Liver (tissue), 3 donors: ENCODE measurements at regions not wholly inside any gene's neighbourhood (a gene's known extent, or its start where the extent isn't known, plus 50 kb on each side); places are given as distances from the start of the nearest gene placed in this dataset.

ENCODE experiments used
- CTCF ChIP-seq: fragments of 150-350 bp; IDR thresholded peaks from 2 replicates; pipeline ENCODE4 v1.5.1; 2017; ENCODE audit warnings: improper control_type of control experiment, low read depth, low read length; ENCODE audit not compliant: missing input control
- GABPA ChIP-seq, 2 donors: IDR thresholded peaks in 1 of 2; conservative IDR thresholded peaks in 1 of 2; 2 replicates each; pipeline ENCODE4 v1.6.1; 2016; ENCODE audit warnings: antibody characterized with exemption in 2 of 2, mild to moderate bottlenecking in 1 of 2, moderate library complexity in 1 of 2
- RAD21 ChIP-seq, 2 donors: IDR thresholded peaks; 2 replicates each; pipeline ENCODE4 v1.6.1; 2016; ENCODE audit warnings: antibody characterized with exemption in 2 of 2, mild to moderate bottlenecking in 2 of 2
- RXRA ChIP-seq, 2 donors: IDR thresholded peaks; 2 replicates each; pipeline ENCODE4 v1.6.1; 2017 to 2018; ENCODE audit warnings: antibody characterized with exemption in 2 of 2, mild to moderate bottlenecking in 1 of 2
- SP1 ChIP-seq: IDR thresholded peaks from 2 replicates; pipeline ENCODE4 v1.6.1; 2018; ENCODE audit warnings: antibody characterized with exemption, mild to moderate bottlenecking
- ZBTB33 ChIP-seq: IDR thresholded peaks from 2 replicates; pipeline ENCODE4 v1.6.1; 2016; ENCODE audit warnings: antibody characterized with exemption
- donor health status: healthy.
- donor health status: healthy.

- no peak for TF ChIP-seq ZBTB33
- no peak for TF ChIP-seq CTCF
- TF ChIP-seq SP1 = no peak
- TF ChIP-seq GABPA (IDR thresholded peaks at IDR 0.05 in 1 of 2, conservative IDR thresholded peaks at IDR 0.05 in 1 of 2) = no peak
- no peak for TF ChIP-seq RAD21 (IDR thresholded peaks at IDR 0.05)
- no peak for TF ChIP-seq RXRA (IDR thresholded peaks at IDR 0.05)
Observed at GRCh38 chr4:54930226-54930625, 195.2 kb downstream of the KDR start.
